NCI-H1105 treated with DMSO at 0.1 percent for 48 hours (cell line): ENCODE measurements at regions not wholly inside any gene's neighbourhood (a gene's known extent, or its start where the extent isn't known, plus 50 kb on each side); places are given as distances from the start of the nearest gene placed in this dataset.

ENCODE experiments used
- DNase-seq: peaks from one replicate; lab custom pipeline; 2025; lab: John Stamatoyannopoulos, UW

GRCh38 chr3:184659797-184660301, 52.0 kb downstream of the MAGEF1 start:
- no peak for DNase-seq

GRCh38 chr3:184658223-184658928, 53.5 kb downstream of the MAGEF1 start:
- DNase-seq, result no peak

GRCh38 chr3:184656829-184657681, 54.8 kb downstream of the MAGEF1 start:
- DNase-seq, result no peak

GRCh38 chr3:184656458-184656828, 55.4 kb downstream of the MAGEF1 start:
- DNase-seq, result no peak

GRCh38 chr3:184655597-184655996, 56.3 kb downstream of the MAGEF1 start:
- DNase-seq, result no peak

- no peak for DNase-seq
Measured at GRCh38 chr3:184654375-184654774, 57.5 kb downstream of the MAGEF1 start.

GRCh38 chr3:184652465-184652864, 59.4 kb downstream of the MAGEF1 start:
- no peak for DNase-seq

- peak; percentile 52 for DNase-seq
Measured at GRCh38 chr3:184651904-184652303, 60.0 kb downstream of the MAGEF1 start.

- no peak for DNase-seq
Measured at GRCh38 chr3:184648636-184649035, 63.2 kb downstream of the MAGEF1 start.

GRCh38 chr3:184647405-184647936, 64.4 kb downstream of the MAGEF1 start:
- DNase-seq, result no peak

- DNase-seq, result peak; percentile 17
Measured at GRCh38 chr3:184645336-184645735, 66.5 kb downstream of the MAGEF1 start.

- DNase-seq, result no peak
Measured at GRCh38 chr3:184643442-184643841, 68.4 kb downstream of the MAGEF1 start.

GRCh38 chr3:184642631-184643285, 69.1 kb downstream of the MAGEF1 start:
- no peak for DNase-seq

GRCh38 chr3:184641430-184641829, 70.4 kb downstream of the MAGEF1 start:
- no peak for DNase-seq

- peak; percentile 14 for DNase-seq
Measured at GRCh38 chr3:184639351-184639750, 72.5 kb downstream of the MAGEF1 start.

- DNase-seq, result no peak
Measured at GRCh38 chr3:184637705-184638104, 74.2 kb downstream of the MAGEF1 start.

GRCh38 chr3:184636741-184637316, 75.0 kb downstream of the MAGEF1 start:
- DNase-seq, result no peak

- no peak for DNase-seq
Measured at GRCh38 chr3:184635774-184636173, 74.2 kb downstream of the EPHB3 start.

GRCh38 chr3:184635126-184635525, 73.5 kb downstream of the EPHB3 start:
- DNase-seq, result peak; percentile 84

- DNase-seq, result no peak
Measured at GRCh38 chr3:184633237-184633579, 71.6 kb downstream of the EPHB3 start.

GRCh38 chr3:184632551-184633236, 71.1 kb downstream of the EPHB3 start:
- DNase-seq, result no peak
